Activated CD4-positive, alpha-beta T cell treated with anti-CD3 and anti-CD28 coated beads for 36 hours (primary cell): ENCODE measurements at regions not wholly inside any gene's neighbourhood (a gene's known extent, or its start where the extent isn't known, plus 50 kb on each side); places are given as distances from the start of the nearest gene placed in this dataset.

Experiments used
- ATAC-seq: fragments of 200-7000 bp; cut with Tn5 transposase; one replicate; pipeline ENCODE4 v1.10.0; 2021; ENCODE audit warnings: mild to moderate bottlenecking, moderate library complexity
- CTCF ChIA-PET: fragments of 350-600 bp; sonication (Branson Sonifier 250); formaldehyde crosslinking; loops from one replicate; lab custom pipeline; 2021; ENCODE audit warnings: antibody characterized with exemption; lab: Charles Lee
- POLR2A ChIA-PET: fragments of 350-600 bp; sonication (Branson Sonifier 250); formaldehyde crosslinking; loops from one replicate; lab custom pipeline; 2021; ENCODE audit warnings: antibody characterized with exemption, inconsistent platforms; lab: Charles Lee
- DNase-seq: peaks from one replicate; pipeline ENCODE4 v3.0.0-alpha.2; 2020
- H3K27ac Mint-ChIP-seq: one replicate; pipeline ENCODE4 v1.8.0; 2021; ENCODE audit warnings: mixed read lengths
- H3K27me3 Mint-ChIP-seq: one replicate; pipeline ENCODE4 v1.8.0; 2021; ENCODE audit warnings: mixed read lengths
- H3K36me3 Mint-ChIP-seq: one replicate; pipeline ENCODE4 v1.8.0; 2021; ENCODE audit warnings: low read depth, mixed read lengths
- H3K4me1 Mint-ChIP-seq: one replicate; pipeline ENCODE4 v1.8.0; 2021; ENCODE audit warnings: mixed read lengths
- H3K4me3 Mint-ChIP-seq: one replicate; pipeline ENCODE4 v1.8.0; 2021; ENCODE audit warnings: mild to moderate bottlenecking, moderate library complexity, mixed read lengths
- H3K9me3 Mint-ChIP-seq: one replicate; pipeline ENCODE4 v1.8.0; 2021; ENCODE audit warnings: low read depth, mixed read lengths
- intact Hi-C, 2 experiments: fragments of 100-400 bp; cut with DNase I in 1 of 2; cut with micrococcal nuclease in 1 of 2; formaldehyde crosslinking; loops; one replicate each; pipeline versions ENCODE4 v1.14.2 to v1.15.1; 2022 to 2024; cut with DNase I, micrococcal nuclease

DNA sequence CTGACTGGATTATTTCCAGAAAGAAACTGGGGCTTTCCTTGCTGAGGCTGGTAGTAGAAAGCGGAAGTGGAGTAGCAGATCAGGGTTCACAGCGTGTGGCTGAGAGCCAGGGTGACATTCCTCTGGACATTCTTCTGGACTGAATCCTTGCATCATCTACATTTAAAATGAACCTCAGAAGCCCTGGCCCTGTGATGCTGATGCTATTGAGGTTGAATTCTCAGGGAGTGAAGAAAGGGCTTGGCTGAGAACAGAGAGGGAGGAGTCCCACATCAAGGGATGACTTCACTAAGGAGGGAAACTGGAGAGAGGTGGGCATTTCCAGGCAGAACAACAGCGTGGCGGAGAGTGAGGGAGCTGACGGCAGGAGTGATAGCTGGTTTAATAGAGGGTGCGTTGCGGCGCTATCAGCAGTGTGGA lies 102.3 kb upstream of the LMO4 start:
- H3K36me3 Mint-ChIP-seq, result no peaks in the 10 kb centered on the region
- ATAC-seq (no peak), DNase-seq (no peak)
- intact Hi-C loops, result no loop called here
- ChIA-PET POLR2A (interaction anchor here (0.7 kb wide), 1 partner anchor 58 kb away, joined by 7 read pairs; no protein-coding TSS in a partner anchor), CTCF (interaction anchor here (0.6 to 0.8 kb wide), 2 partner anchors 43 to 1458 kb away, joined by 3 read pairs; partner anchors contain the start of gene PKN2)
- no peak overlapping the region for H3K4me3 Mint-ChIP-seq
- H3K4me1 Mint-ChIP-seq, result no peaks in the 10 kb centered on the region
- peaks cover 2% of the 10 kb centered on the region for H3K9me3 Mint-ChIP-seq
- H3K27ac Mint-ChIP-seq, result no peak overlapping the region
- H3K27me3 Mint-ChIP-seq, result peaks cover 2% of the 10 kb centered on the region

DNA sequence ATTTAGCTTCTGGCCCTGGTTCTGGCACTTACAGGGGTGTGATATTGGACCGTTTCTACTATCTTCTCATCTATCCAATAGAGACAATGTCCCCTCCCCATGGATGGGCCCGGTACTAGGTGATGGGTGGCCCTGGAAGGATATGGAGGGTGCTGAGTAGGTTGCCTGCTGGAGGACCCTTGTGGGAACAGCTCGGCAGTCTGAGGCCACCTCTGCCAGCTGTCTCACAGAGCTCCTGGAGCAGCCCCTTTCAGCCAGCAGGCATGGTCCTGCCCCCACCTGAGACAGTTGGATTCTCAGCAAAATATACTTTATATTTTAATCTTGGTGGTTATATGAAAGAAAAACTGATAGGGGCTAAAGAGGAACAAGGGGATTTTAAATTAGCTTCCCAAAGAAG lies 101.0 kb upstream of the LMO4 start:
- Mint-ChIP-seq H3K27ac (no peak overlapping the region), H3K4me1 (no peaks in the 10 kb centered on the region), H3K27me3 (peaks cover 2% of the 10 kb centered on the region), H3K4me3 (no peak overlapping the region), H3K36me3 (no peaks in the 10 kb centered on the region), H3K9me3 (peaks cover 2% of the 10 kb centered on the region)
- intact Hi-C loops, result no loop called here
- POLR2A ChIA-PET, result no interaction called here
- ATAC-seq (no peak), DNase-seq (no peak)
- CTCF ChIA-PET, result interaction anchor here (0.7 kb wide), 1 partner anchor 636 kb away, joined by 3 read pairs; no protein-coding TSS in a partner anchor

DNA sequence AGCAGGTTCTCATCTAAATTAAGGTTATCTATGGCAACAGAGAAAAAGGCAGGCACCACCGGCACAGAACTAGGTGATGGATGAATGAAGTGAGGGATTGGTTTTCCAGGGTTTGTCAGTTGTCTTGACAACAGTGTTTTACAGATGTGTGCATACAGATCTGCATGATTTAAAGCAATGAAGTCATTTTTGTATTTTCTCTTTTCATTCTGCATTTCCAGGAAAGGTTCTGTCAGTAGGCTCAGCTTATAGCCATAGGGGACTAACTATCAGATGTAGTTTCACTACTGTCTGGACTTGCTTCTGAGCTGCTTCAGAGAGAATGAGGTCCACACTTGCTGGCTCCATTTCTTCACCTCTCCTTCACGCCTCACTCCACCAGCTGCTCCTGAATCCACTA lies 98.2 kb upstream of the LMO4 start:
- Mint-ChIP-seq H3K27me3 (peaks cover 3% of the 10 kb centered on the region), H3K9me3 (no peaks in the 10 kb centered on the region), H3K4me1 (no peaks in the 10 kb centered on the region), H3K27ac (no peak overlapping the region), H3K4me3 (no peak overlapping the region), H3K36me3 (no peaks in the 10 kb centered on the region)
- CTCF ChIA-PET, result interaction anchor here (0.6 kb wide), 1 partner anchor 64 kb away, joined by 3 read pairs; no protein-coding TSS in a partner anchor
- POLR2A ChIA-PET, result no interaction called here
- intact Hi-C loops, result no loop called here
- ATAC-seq, result no peak
- DNase-seq, result no peak

DNA sequence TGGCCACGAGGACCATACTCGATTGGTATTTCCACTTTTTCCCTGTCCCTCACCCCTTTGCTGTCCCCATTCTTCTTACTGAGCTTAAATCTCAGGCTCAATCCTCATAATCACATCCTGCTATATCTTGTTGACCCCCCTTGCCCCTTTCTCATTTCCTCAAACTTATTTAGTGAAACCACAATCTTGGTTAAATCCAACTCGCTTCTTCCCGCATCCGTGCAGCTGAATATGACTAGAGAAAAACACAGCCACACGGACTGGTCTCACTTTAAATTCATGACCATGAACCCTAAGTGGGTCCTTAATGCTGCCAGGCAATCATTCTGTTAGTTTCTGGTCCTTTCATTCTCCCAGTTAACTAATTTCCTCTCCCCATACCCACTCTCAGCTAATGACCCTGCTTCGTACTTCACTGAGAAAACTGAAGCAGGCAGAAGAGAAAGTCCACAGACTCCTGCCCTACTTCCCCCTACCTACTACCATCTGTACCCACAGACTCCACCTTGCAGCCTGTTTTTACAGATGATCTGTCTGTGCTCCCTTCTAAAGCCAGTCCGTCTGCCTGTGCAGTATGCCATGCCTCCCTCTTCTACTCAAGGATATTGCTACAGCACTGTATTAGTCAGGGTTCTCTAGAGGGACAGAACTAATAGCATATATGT lies 96.8 kb upstream of the LMO4 start:
- intact Hi-C loops, result no loop called here
- DNase-seq (no peak), ATAC-seq (no peak)
- ChIA-PET CTCF (no interaction called here), POLR2A (no interaction called here)
- H3K4me3 Mint-ChIP-seq, result no peak overlapping the region
- peaks cover 3% of the 10 kb centered on the region for H3K27me3 Mint-ChIP-seq
- H3K36me3 Mint-ChIP-seq, result no peaks in the 10 kb centered on the region
- H3K9me3 Mint-ChIP-seq, result no peaks in the 10 kb centered on the region
- no peaks in the 10 kb centered on the region for H3K4me1 Mint-ChIP-seq
- H3K27ac Mint-ChIP-seq, result no peak overlapping the region

DNA sequence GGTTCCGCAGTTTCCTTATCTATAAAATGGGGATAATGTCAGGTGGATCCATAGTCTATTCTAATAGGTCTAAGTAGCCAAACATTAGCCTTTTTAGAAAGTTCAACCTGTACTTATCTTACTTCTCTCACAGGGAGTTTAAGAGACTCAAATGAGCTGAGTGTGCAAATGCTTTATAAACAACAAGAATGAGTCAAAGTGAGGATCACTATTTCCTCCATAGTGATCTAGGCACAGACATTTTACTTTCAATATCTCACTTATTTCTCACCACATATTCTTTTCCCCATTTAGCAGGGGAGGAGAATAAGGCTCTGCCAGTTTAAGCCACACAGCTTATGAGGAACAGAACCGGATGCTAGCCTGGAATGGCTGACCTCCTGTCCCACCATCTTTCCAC lies 92.1 kb upstream of the LMO4 start:
- ChIA-PET POLR2A (no interaction called here), CTCF (no interaction called here)
- intact Hi-C loops, result no loop called here

DNA sequence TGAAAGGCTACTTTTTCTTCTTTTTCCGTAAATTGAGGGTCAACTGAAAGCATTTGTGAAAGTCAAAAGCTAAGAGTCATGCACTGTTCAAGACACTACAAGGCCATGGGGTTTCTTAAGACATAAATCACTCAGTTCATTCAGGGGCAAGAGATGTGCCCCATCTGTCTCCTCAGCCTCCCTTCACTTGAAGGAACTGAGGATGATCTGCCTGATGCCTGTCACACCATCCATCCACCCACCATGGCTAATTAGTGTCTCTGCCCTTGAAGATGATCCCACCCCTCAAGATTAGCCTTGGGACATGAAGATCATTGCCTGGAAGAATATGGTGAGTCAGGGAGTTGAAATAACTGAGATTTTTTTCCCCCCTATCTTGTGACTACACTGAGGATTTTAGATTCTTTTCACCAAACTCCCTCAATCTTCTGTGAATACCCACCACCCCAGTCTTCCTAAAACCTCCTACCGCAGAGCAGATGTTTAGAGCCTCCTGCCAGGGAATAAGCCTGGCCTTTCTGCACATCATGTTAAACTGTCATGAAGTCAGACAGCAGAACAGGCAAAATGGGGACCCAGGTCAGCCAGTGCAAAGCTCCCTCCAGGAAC lies 88.6 kb upstream of the LMO4 start:
- Mint-ChIP-seq H3K36me3 (no peaks in the 10 kb centered on the region), H3K4me3 (no peak overlapping the region)
- POLR2A ChIA-PET, result no interaction called here

More for the DNA sequence above, 92.1 kb upstream of the LMO4 start:
- no peak for ATAC-seq
- Mint-ChIP-seq H3K36me3 (no peaks in the 10 kb centered on the region), H3K9me3 (no peaks in the 10 kb centered on the region), H3K27me3 (peaks cover 10% of the 10 kb centered on the region), H3K27ac (no peak overlapping the region), H3K4me3 (no peak overlapping the region), H3K4me1 (no peaks in the 10 kb centered on the region)
- DNase-seq, result no peak

DNA sequence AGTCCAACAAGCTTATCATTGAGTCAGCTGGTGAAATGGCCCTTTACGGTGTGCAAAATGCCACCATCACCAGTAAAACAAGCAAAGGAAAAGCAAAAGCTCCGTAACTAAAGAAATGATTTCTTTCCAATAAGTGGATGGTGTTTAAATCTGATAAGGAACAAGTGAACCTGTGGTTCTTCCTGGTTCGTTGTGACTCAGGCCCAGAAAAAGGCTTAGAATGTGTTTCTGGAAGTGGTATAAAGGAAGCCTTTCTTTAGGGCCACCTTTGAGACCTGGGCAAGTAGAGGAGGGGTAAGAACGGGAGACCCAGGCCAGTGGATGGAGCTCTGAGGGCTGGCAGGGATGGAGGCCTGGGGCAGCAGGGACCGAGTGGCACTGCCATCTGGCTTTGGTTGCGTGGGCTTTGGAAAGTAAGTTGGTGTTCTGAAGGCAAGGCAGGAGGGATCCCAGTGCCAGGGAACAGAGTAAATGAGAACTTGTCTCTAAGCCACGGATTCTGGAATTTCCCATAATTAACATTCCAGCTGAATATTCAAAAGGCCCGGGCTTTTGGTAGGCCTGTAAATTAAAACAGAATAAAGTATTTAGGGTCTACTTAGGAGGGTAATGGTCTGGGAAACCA lies 87.9 kb upstream of the LMO4 start:
- ChIA-PET POLR2A (no interaction called here), CTCF (no interaction called here)
- no peak overlapping the region for H3K4me3 Mint-ChIP-seq

More for the DNA sequence above, 88.6 kb upstream of the LMO4 start:
- Mint-ChIP-seq H3K4me1 (no peaks in the 10 kb centered on the region), H3K9me3 (no peaks in the 10 kb centered on the region), H3K27ac (no peak overlapping the region), H3K27me3 (peaks cover 10% of the 10 kb centered on the region)
- no peak for DNase-seq
- intact Hi-C loops, result no loop called here
- CTCF ChIA-PET, result no interaction called here
- ATAC-seq, result no peak

DNA sequence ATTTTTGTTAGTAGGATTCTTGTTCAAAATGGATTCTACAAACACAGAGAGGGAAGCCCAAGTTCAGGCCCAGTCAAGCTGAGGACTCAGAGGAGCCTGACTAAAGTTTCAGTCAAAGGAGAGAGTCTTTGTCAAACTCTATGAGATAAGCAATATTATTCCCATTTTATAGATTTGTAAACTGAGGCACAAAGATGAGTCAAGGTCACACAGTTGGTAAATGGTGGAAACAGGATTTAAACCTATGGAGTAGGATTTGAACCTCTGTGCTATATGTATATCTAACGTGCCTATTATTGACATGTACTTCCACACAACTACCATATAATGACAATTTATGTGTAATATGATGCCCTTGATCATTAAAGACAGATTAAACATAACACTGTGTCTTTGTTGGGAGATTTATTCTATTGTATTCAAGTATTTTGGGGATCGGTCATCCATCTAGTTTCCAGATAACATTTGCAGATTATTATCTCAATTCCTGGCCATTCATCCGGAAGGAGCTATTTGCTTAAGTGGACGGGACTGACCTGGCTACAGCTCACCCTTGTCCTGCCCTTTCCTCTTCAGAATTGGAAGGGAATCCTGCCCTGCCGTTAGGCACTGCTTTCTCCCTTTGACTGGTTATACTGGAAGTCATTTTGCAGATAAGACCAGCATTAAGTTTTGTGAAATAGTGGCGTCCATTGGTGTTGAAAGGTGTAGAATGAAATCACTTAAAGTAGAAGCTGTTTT lies 86.1 kb upstream of the LMO4 start:
- H3K4me3 Mint-ChIP-seq, result no peak overlapping the region
- DNase-seq, result no peak
- intact Hi-C loops, result no loop called here
- no peaks in the 10 kb centered on the region for H3K4me1 Mint-ChIP-seq
- no peak for ATAC-seq
- no peaks in the 10 kb centered on the region for H3K36me3 Mint-ChIP-seq
- no peaks in the 10 kb centered on the region for H3K9me3 Mint-ChIP-seq
- H3K27me3 Mint-ChIP-seq, result peaks cover 5% of the 10 kb centered on the region
- H3K27ac Mint-ChIP-seq, result no peak overlapping the region
- ChIA-PET CTCF (no interaction called here), POLR2A (no interaction called here)

More for the DNA sequence above, 87.9 kb upstream of the LMO4 start:
- Mint-ChIP-seq H3K9me3 (no peaks in the 10 kb centered on the region), H3K4me1 (no peaks in the 10 kb centered on the region), H3K36me3 (no peaks in the 10 kb centered on the region), H3K27ac (no peak overlapping the region), H3K27me3 (peaks cover 8% of the 10 kb centered on the region)
- ATAC-seq (no peak), DNase-seq (no peak)
- intact Hi-C loops, result no loop called here

DNA sequence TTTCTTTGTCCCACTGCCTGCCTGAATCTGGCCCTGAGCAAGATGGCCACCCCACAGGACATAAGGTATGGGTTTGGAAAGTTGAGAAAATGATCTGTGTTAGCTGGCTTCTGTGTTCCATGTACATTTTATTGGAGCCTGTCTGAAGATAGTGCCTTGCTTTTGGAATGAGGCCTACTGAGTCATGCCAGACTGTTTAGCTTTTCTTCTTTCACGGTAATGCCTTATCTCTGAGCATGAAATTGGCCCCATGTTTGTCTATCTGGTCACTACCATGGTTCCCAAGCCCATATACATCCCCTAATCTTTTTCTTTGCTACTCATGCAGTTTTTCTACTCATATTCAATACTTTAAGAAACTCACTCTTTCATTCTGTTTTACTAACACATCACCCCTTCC lies 85.1 kb upstream of the LMO4 start:
- no peak overlapping the region for H3K27ac Mint-ChIP-seq
- no peak for DNase-seq
- ChIA-PET CTCF (interaction anchor here (0.5 to 0.8 kb wide), 2 partner anchors 16 to 30 kb away, joined by 3 read pairs; no protein-coding TSS in a partner anchor), POLR2A (no interaction called here)
- ATAC-seq, result no peak
- H3K9me3 Mint-ChIP-seq, result no peaks in the 10 kb centered on the region
- H3K27me3 Mint-ChIP-seq, result no peaks in the 10 kb centered on the region
- no peaks in the 10 kb centered on the region for H3K36me3 Mint-ChIP-seq
- intact Hi-C loops, result no loop called here
- no peaks in the 10 kb centered on the region for H3K4me1 Mint-ChIP-seq
- H3K4me3 Mint-ChIP-seq, result no peak overlapping the region

DNA sequence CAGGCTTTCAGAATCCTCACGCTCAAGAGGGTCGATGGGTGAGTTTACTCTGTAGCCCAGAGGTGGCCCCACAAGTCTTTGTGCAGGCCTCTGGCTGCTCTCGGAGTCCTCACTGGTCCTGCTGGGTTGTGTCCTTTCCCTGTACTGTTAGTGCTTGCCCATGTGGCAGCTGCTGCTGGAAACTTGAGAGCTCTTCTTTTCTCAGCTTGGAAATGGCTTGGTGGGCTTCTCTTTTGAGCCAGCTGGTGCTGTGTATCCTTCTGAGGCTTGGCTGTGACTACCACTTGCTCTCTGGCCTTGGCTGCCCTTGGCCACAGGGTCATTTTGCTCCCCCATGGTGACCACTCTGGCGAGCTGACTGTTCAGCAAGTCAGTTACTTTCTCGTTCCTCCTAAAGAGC lies 82.2 kb upstream of the LMO4 start:
- no peak overlapping the region for H3K4me3 Mint-ChIP-seq
- no peak for ATAC-seq
- CTCF ChIA-PET, result interaction anchor here (1.4 kb wide), 1 partner anchor 26 kb away, joined by 5 read pairs; no protein-coding TSS in a partner anchor

DNA sequence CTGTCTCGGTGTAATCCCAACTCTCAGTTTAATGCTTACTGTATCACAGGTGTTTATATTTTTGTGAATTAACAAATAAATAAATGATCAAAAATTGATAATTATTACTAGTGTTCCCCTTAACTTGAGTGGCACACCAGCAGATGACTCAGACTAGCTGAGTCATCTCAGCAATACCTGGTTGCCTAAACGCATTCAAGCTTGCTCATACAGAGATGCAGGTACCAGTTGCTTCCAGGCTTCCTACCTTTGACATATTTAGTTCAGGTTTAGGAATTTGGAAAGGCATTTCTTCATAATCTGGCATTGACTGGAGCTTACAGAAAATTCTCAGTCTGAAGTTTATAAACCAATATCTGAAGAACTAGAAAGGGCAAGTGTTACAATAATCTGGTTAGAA lies 78.9 kb upstream of the LMO4 start:
- ATAC-seq, result no peak
- Mint-ChIP-seq H3K36me3 (no peaks in the 10 kb centered on the region), H3K27me3 (peaks cover 12% of the 10 kb centered on the region), H3K27ac (no peak overlapping the region), H3K4me3 (no peak overlapping the region), H3K9me3 (no peaks in the 10 kb centered on the region), H3K4me1 (no peaks in the 10 kb centered on the region)
- intact Hi-C loops, result no loop called here
- ChIA-PET CTCF (no interaction called here), POLR2A (no interaction called here)
- DNase-seq, result no peak

More for the DNA sequence above, 82.2 kb upstream of the LMO4 start:
- no peaks in the 10 kb centered on the region for H3K9me3 Mint-ChIP-seq
- H3K4me1 Mint-ChIP-seq, result no peaks in the 10 kb centered on the region
- DNase-seq, result no peak
- H3K36me3 Mint-ChIP-seq, result no peaks in the 10 kb centered on the region
- POLR2A ChIA-PET, result no interaction called here
- H3K27me3 Mint-ChIP-seq, result peaks cover 7% of the 10 kb centered on the region
- intact Hi-C loops, result no loop called here
- no peak overlapping the region for H3K27ac Mint-ChIP-seq
